HEK293T (cell line): ENCODE measurements at regions not wholly inside any gene's neighbourhood (a gene's known extent, or its start where the extent isn't known, plus 50 kb on each side); places are given as distances from the start of the nearest gene placed in this dataset.

Experiments used
- BHLHE40 ChIP-seq: fragments of 450-650 bp; IDR thresholded peaks from 2 replicates; pipeline ENCODE4 v1.6.1; 2016; ENCODE audit warnings: mild to moderate bottlenecking, moderate library complexity, borderline replicate concordance
- FOXM1 ChIP-seq: fragments of 450-650 bp; IDR thresholded peaks from 2 replicates; pipeline ENCODE4 v1.6.1; 2017; ENCODE audit warnings: mild to moderate bottlenecking, borderline replicate concordance
- SUZ12 ChIP-seq: fragments of 450-650 bp; IDR thresholded peaks from 2 replicates; pipeline ENCODE4 v1.6.1; 2016; ENCODE audit warnings: mild to moderate bottlenecking

DNA sequence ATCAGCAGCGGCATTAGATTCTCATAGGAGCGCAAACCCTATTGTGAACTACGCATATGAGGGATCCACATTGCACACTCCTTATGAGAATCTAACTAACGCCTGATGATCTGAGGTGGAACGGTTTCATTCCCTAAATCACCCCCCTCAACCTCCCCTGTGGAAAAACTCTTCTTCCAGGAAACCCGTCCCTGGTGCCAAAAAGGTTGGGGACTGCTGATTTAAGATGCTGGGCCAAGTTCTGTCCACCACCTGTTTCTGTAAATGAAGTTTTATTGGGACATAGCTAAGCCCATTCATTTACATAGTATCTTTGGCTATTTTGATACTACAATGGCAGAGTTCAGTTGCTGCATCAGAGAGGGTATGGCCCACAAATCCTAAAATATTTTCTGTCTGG is 268.2 kb upstream of the PRDM1 start:
- TF ChIP-seq SUZ12 = no peak
- TF ChIP-seq FOXM1 = no peak
- no peak for TF ChIP-seq BHLHE40
